ENCODE measurements at regions not wholly inside any gene's neighbourhood (a gene's known extent, or its start where the extent isn't known, plus 50 kb on each side); places are given as distances from the start of the nearest gene placed in this dataset.

- H3K36me3 Mint-ChIP-seq = no peaks in the 10 kb centered on the region
- no peaks in the 10 kb centered on the region for H3K4me1 Mint-ChIP-seq
- H3K27ac ChIP-seq (ENCODE audit: low read depth in 1 of 2, low read length in 2 of 2) = no peak overlapping the region
- no peak for DNase-seq
- no peak overlapping the region for H3K4me3 ChIP-seq (replicated peaks in 1 of 3; ENCODE audit: low read depth in 2 of 3, low read length in 3 of 3)
- H3K79me2 ChIP-seq (ENCODE audit: insufficient read depth, low read length) = no peaks in the 10 kb centered on the region
- no peaks in the 10 kb centered on the region for H3K27me3 ChIP-seq (ENCODE audit: control insufficient read depth in 2 of 2, insufficient read depth in 2 of 2, low read length in 2 of 2)
- H3K4me3 Mint-ChIP-seq = no peak overlapping the region
- H2AFZ ChIP-seq (ENCODE audit: insufficient read depth, low read depth, low read length, poor library complexity, severe bottlenecking) = no peak overlapping the region
- H3K9ac ChIP-seq (ENCODE audit: insufficient read depth, low read length, poor library complexity, severe bottlenecking) = no peak overlapping the region
- no peak overlapping the region for H3K27ac Mint-ChIP-seq
- no peaks in the 10 kb centered on the region for H3K9me3 ChIP-seq (replicated peaks in 1 of 2; ENCODE audit: control insufficient read depth in 1 of 2, insufficient read depth in 1 of 2, low read length in 2 of 2)
- H3K4me1 ChIP-seq (ENCODE audit: control insufficient read depth in 1 of 2, insufficient read depth in 2 of 2, low read length in 2 of 2) = no peaks in the 10 kb centered on the region
- H3K27me3 Mint-ChIP-seq (ENCODE audit: low read depth in 3 of 3) = peaks cover 3 to 6% (median 4%) of the 10 kb centered on the region in 3 donors
- intact Hi-C loops (cut with micrococcal nuclease) = no loop called here
- WGBS (ENCODE audit: insufficient coverage) = 90% methylated on average over 1 of the region's 4 CpGs
- H3K4me2 ChIP-seq (replicated peaks; ENCODE audit: extremely low read depth, low read length, poor library complexity, severe bottlenecking) = no peak overlapping the region
- no peaks in the 10 kb centered on the region for H4K20me1 ChIP-seq (ENCODE audit: insufficient read depth, low read length)
- H3K36me3 ChIP-seq (replicated peaks in 1 of 2; ENCODE audit: control insufficient read depth in 1 of 2, insufficient read depth in 2 of 2, low read length in 2 of 2) = no peaks in the 10 kb centered on the region
- TF ChIP-seq CTCF (IDR thresholded peaks at IDR 0.05) = no peak
- H3K9me3 Mint-ChIP-seq = peaks cover 0 to 1% (median 0%) of the 10 kb centered on the region in 7 donors
Measured at GRCh38 chr5:10898514-10898913, 137.5 kb upstream of the DAP start.

- H3K79me2 ChIP-seq (ENCODE audit: insufficient read depth, low read length) = no peaks in the 10 kb centered on the region
- no peaks in the 10 kb centered on the region for H3K4me1 ChIP-seq (ENCODE audit: control insufficient read depth in 1 of 2, insufficient read depth in 2 of 2, low read length in 2 of 2)
- H4K20me1 ChIP-seq (ENCODE audit: insufficient read depth, low read length) = no peaks in the 10 kb centered on the region
- no peak overlapping the region for H3K27ac ChIP-seq (ENCODE audit: low read depth in 1 of 2, low read length in 2 of 2)
- peaks cover 0 to 5% (median under 1%) of the 10 kb centered on the region in 7 donors for H3K9me3 Mint-ChIP-seq
- intact Hi-C loops (cut with micrococcal nuclease) = no loop called here
- H3K4me3 Mint-ChIP-seq = no peak overlapping the region
- H3K4me3 ChIP-seq (replicated peaks in 1 of 3; ENCODE audit: low read depth in 2 of 3, low read length in 3 of 3) = no peak overlapping the region
- H2AFZ ChIP-seq (ENCODE audit: insufficient read depth, low read depth, low read length, poor library complexity, severe bottlenecking) = no peak overlapping the region
- H3K9ac ChIP-seq (ENCODE audit: insufficient read depth, low read length, poor library complexity, severe bottlenecking) = no peak overlapping the region
- no peak for TF ChIP-seq CTCF (IDR thresholded peaks at IDR 0.05)
- H3K27me3 ChIP-seq (ENCODE audit: control insufficient read depth in 2 of 2, insufficient read depth in 2 of 2, low read length in 2 of 2) = no peaks in the 10 kb centered on the region
- H3K27me3 Mint-ChIP-seq (ENCODE audit: low read depth in 3 of 3) = peaks cover 4 to 6% (median 6%) of the 10 kb centered on the region in 3 donors
- H3K27ac Mint-ChIP-seq = no peak overlapping the region
- no peak for DNase-seq
- H3K9me3 ChIP-seq (replicated peaks in 1 of 2; ENCODE audit: control insufficient read depth in 1 of 2, insufficient read depth in 1 of 2, low read length in 2 of 2) = peaks cover 0 to 2% of the 10 kb centered on the region in 2 donors
- H3K36me3 ChIP-seq (replicated peaks in 1 of 2; ENCODE audit: control insufficient read depth in 1 of 2, insufficient read depth in 2 of 2, low read length in 2 of 2) = no peaks in the 10 kb centered on the region
- H3K4me1 Mint-ChIP-seq = no peaks in the 10 kb centered on the region
- no peaks in the 10 kb centered on the region for H3K36me3 Mint-ChIP-seq
- H3K4me2 ChIP-seq (replicated peaks; ENCODE audit: extremely low read depth, low read length, poor library complexity, severe bottlenecking) = no peak overlapping the region
- no CpG with 5 or more reads among the region's 1 CpG for WGBS (ENCODE audit: insufficient coverage)
Measured at GRCh38 chr5:10896016-10896415, 135.0 kb upstream of the DAP start.

All from CD14-positive monocyte (primary cell).